H9 (cell line): ENCODE measurements at regions not wholly inside any gene's neighbourhood (a gene's known extent, or its start where the extent isn't known, plus 50 kb on each side); places are given as distances from the start of the nearest gene placed in this dataset.

ENCODE experiments used
- DNase-seq: peaks from one replicate; pipeline ENCODE4 v3.0.0-alpha.2; 2017
- H2AFZ ChIP-seq: one replicate; pipeline ENCODE4 v1.6.1; 2013; ENCODE audit warnings: mild to moderate bottlenecking, low read length, control low read depth, moderate library complexity
- H2AK5ac ChIP-seq: 2 replicates; pipeline ENCODE4 v1.6.1; 2013; ENCODE audit warnings: low read length, control low read depth, mixed read lengths; ENCODE audit not compliant: insufficient read length
- H2BK120ac ChIP-seq: one replicate; pipeline ENCODE4 v1.6.1; 2013; ENCODE audit warnings: low read depth, mild to moderate bottlenecking, low read length, control low read depth, inconsistent platforms; ENCODE audit not compliant: poor library complexity, severe bottlenecking
- H2BK12ac ChIP-seq: 2 replicates; pipeline ENCODE4 v1.6.1; 2013; ENCODE audit warnings: low read length, control low read depth, mixed read lengths, low read depth; ENCODE audit not compliant: insufficient read length
- H2BK15ac ChIP-seq: 2 replicates; pipeline ENCODE4 v1.6.1; 2013; ENCODE audit warnings: low read depth, low read length, control low read depth
- H2BK20ac ChIP-seq: one replicate; pipeline ENCODE4 v1.6.1; 2013; ENCODE audit warnings: low read depth, mild to moderate bottlenecking, low read length, control low read depth, inconsistent platforms; ENCODE audit not compliant: poor library complexity, severe bottlenecking
- H2BK5ac ChIP-seq: 2 replicates; pipeline ENCODE4 v1.6.1; 2013; ENCODE audit warnings: low read length, control low read depth, mixed read lengths; ENCODE audit not compliant: insufficient read length
- H3K14ac ChIP-seq: 2 replicates; pipeline ENCODE4 v1.6.1; 2013; ENCODE audit warnings: low read length, control low read depth; ENCODE audit not compliant: insufficient read depth
- H3K18ac ChIP-seq: 2 replicates; pipeline ENCODE4 v1.6.1; 2013; ENCODE audit warnings: low read depth, mild to moderate bottlenecking, mixed read lengths, low read length, control low read depth; ENCODE audit not compliant: insufficient read length
- H3K23ac ChIP-seq: 2 replicates; pipeline ENCODE4 v1.6.1; 2013; ENCODE audit warnings: low read length, control low read depth, mixed read lengths, low read depth; ENCODE audit not compliant: insufficient read length
- H3K23me2 ChIP-seq: 2 replicates; pipeline ENCODE4 v1.6.1; 2013; ENCODE audit warnings: low read depth, mild to moderate bottlenecking, mixed read lengths, low read length, control low read depth; ENCODE audit not compliant: insufficient read length, poor library complexity, severe bottlenecking
- H3K27ac ChIP-seq: 2 replicates; pipeline ENCODE4 v1.5.1; 2013; ENCODE audit warnings: low read length, control low read depth, mixed read lengths, low read depth; ENCODE audit not compliant: insufficient read length
- H3K27me3 ChIP-seq: 2 replicates; pipeline ENCODE4 v1.6.1; 2013; ENCODE audit warnings: low read length, control low read depth, inconsistent platforms; ENCODE audit not compliant: insufficient read depth
- H3K4ac ChIP-seq: 2 replicates; pipeline ENCODE4 v1.6.1; 2013; ENCODE audit warnings: low read depth, mild to moderate bottlenecking, control low read depth, inconsistent platforms, low read length, moderate library complexity
- H3K4me1 ChIP-seq: 2 replicates; pipeline ENCODE4 v1.6.1; 2013; ENCODE audit warnings: low read length, control low read depth, inconsistent platforms; ENCODE audit not compliant: insufficient read depth
- H3K4me2 ChIP-seq: 2 replicates; pipeline ENCODE4 v1.6.1; 2013; ENCODE audit warnings: low read length, control low read depth, mixed read lengths; ENCODE audit not compliant: insufficient read length, insufficient read depth
- H3K56ac ChIP-seq: 2 replicates; pipeline ENCODE4 v1.6.1; 2013; ENCODE audit warnings: low read depth, mild to moderate bottlenecking, mixed read lengths, low read length, control low read depth; ENCODE audit not compliant: insufficient read length
- H3K79me1 ChIP-seq: 2 replicates; pipeline ENCODE4 v1.6.1; 2013; ENCODE audit warnings: low read depth, mild to moderate bottlenecking, moderate library complexity, low read length, control low read depth, inconsistent platforms; ENCODE audit not compliant: insufficient read depth, poor library complexity, severe bottlenecking
- H3K79me2 ChIP-seq: 2 replicates; pipeline ENCODE4 v1.6.1; 2013; ENCODE audit warnings: low read length, control low read depth, inconsistent platforms; ENCODE audit not compliant: insufficient read depth
- H3K9ac ChIP-seq: 2 replicates; pipeline ENCODE4 v1.6.1; 2013; ENCODE audit warnings: low read length, control low read depth, mixed read lengths; ENCODE audit not compliant: insufficient read length; ENCODE audit errors: extremely low read depth
- H3K9me3 ChIP-seq: one replicate; pipeline ENCODE4 v1.6.1; 2013; ENCODE audit warnings: low read depth, low read length, inconsistent platforms; ENCODE audit not compliant: control insufficient read depth
- H3T11ph ChIP-seq: one replicate; pipeline ENCODE4 v1.6.1; 2013; ENCODE audit warnings: mild to moderate bottlenecking, low read length, control low read depth, inconsistent platforms
- H4K20me1 ChIP-seq: one replicate; pipeline ENCODE4 v1.6.1; 2013; ENCODE audit not compliant: control insufficient read depth, insufficient read length, insufficient read depth
- H4K5ac ChIP-seq: 2 replicates; pipeline ENCODE4 v1.6.1; 2013; ENCODE audit warnings: low read depth, mild to moderate bottlenecking, mixed read lengths, low read length, control low read depth; ENCODE audit not compliant: insufficient read length
- H4K8ac ChIP-seq: replicated peaks from 2 replicates; pipeline ENCODE4 v1.6.1; 2013; ENCODE audit warnings: low read length, control low read depth, mixed read lengths, low read depth; ENCODE audit not compliant: insufficient read length
- H4K91ac ChIP-seq: 2 replicates; pipeline ENCODE4 v1.6.1; 2013; ENCODE audit warnings: low read depth, mild to moderate bottlenecking, moderate library complexity, mixed read lengths, low read length, control low read depth; ENCODE audit not compliant: insufficient read length
- H3K27ac Mint-ChIP-seq, 3 experiments: 2 replicates in 2 of 3; 3 replicates in 1 of 3; pipeline ENCODE4 v1.8.0; 2020 to 2021; ENCODE audit warnings: mixed read lengths in 3 of 3, mild to moderate bottlenecking in 1 of 3, moderate library complexity in 1 of 3
- H3K27me3 Mint-ChIP-seq: 2 replicates; pipeline ENCODE4 v1.8.0; 2021; ENCODE audit warnings: low read depth, mild to moderate bottlenecking, moderate library complexity, mixed read lengths
- H3K36me3 Mint-ChIP-seq, 3 experiments: 2 replicates in 2 of 3; 3 replicates in 1 of 3; pipeline ENCODE4 v1.8.0; 2020 to 2021; ENCODE audit warnings: low read depth in 3 of 3, mixed read lengths in 3 of 3; ENCODE audit not compliant: insufficient read depth in 1 of 3
- H3K4me1 Mint-ChIP-seq, 2 experiments: 2 replicates each; pipeline ENCODE4 v1.8.0; 2020; ENCODE audit warnings: mixed read lengths in 2 of 2
- H3K4me3 Mint-ChIP-seq, 2 experiments: 2 replicates in 1 of 2; 3 replicates in 1 of 2; pipeline ENCODE4 v1.8.0; 2020 to 2021; ENCODE audit warnings: mild to moderate bottlenecking in 2 of 2, mixed read lengths in 2 of 2, moderate library complexity in 1 of 2
- H3K9me3 Mint-ChIP-seq, 2 experiments: 2 replicates in 1 of 2; 3 replicates in 1 of 2; pipeline ENCODE4 v1.8.0; 2020; ENCODE audit warnings: mild to moderate bottlenecking in 2 of 2, mixed read lengths in 2 of 2, moderate library complexity in 1 of 2
- CTCF ChIP-seq: fragments of 200-600 bp; sonication (generic); conservative IDR thresholded peaks from 3 replicates; pipeline ENCODE4 v1.8.0; 2021; ENCODE audit warnings: antibody characterized with exemption, mild to moderate bottlenecking
- WGBS: extraction: QIAGEN DNeasy Blood & Tissue Kit; methylation state at CpG from one replicate; pipeline ENCODE4 v1.1.7; 2013; ENCODE audit warnings: missing lambda C conversion rate, low lambda C conversion rate, mixed read lengths; ENCODE audit not compliant: insufficient read length; ENCODE audit errors: extremely low coverage; 5-methylcytosine and 5-hydroxymethylcytosine counted together

GRCh38 chr1:10906866-10907519, 105.5 kb upstream of the TARDBP start:
- peaks cover 23 to 28% of the 10 kb centered on the region in 2 experiments for H3K4me1 Mint-ChIP-seq
- DNase-seq, result no peak
- Histone ChIP-seq H2BK5ac (no peak overlapping the region), H3K9me3 (no peaks in the 10 kb centered on the region), H2BK12ac (no peak overlapping the region), H3K23me2 (no peaks in the 10 kb centered on the region), H4K91ac (no peak overlapping the region), H4K8ac (no peak overlapping the region), H3K27me3 (no peaks in the 10 kb centered on the region), H2AFZ (no peak overlapping the region), H3K56ac (no peak overlapping the region), H2BK15ac (no peak overlapping the region), H3T11ph (no peak overlapping the region), H4K20me1 (no peaks in the 10 kb centered on the region), H2AK5ac (no peak overlapping the region), H3K23ac (no peak overlapping the region), H3K4me2 (no peak overlapping the region), H3K4me1 (no peaks in the 10 kb centered on the region; the same call in 1 of the 2 replicates), H2BK120ac (no peak overlapping the region), H3K4ac (no peak overlapping the region), H3K27ac (no peak overlapping the region), H3K14ac (no peak overlapping the region; the same call in 1 of the 2 replicates), H4K5ac (no peak overlapping the region), H3K9ac (no peak overlapping the region), H2BK20ac (no peak overlapping the region), H3K79me1 (no peaks in the 10 kb centered on the region), H3K79me2 (no peaks in the 10 kb centered on the region), H3K18ac (no peak overlapping the region)
- H3K36me3 Mint-ChIP-seq, result no peaks in the 10 kb centered on the region
- no peaks in the 10 kb centered on the region for H3K9me3 Mint-ChIP-seq
- no peak overlapping the region; a peak in 1 of 7 replicates for H3K27ac Mint-ChIP-seq
- H3K4me3 Mint-ChIP-seq, result no peak overlapping the region; a peak in 1 of 5 replicates
- TF ChIP-seq CTCF, result no peak
- no CpG with 5 or more reads among the region's 14 CpGs for WGBS
- H3K27me3 Mint-ChIP-seq, result no peaks in the 10 kb centered on the region; the same call in 1 of the 2 replicates
